Stimulated activated CD4-positive, alpha-beta T cell treated with anti-CD3 and anti-CD28 coated beads, Interleukin-1b, Interleukin-23, amount 100 ng/mL, for 48 hours (primary cell): ENCODE measurements at regions not wholly inside any gene's neighbourhood (a gene's known extent, or its start where the extent isn't known, plus 50 kb on each side); places are given as distances from the start of the nearest gene placed in this dataset.
"Not testable (repeated sequence)": the region's sequence is repeated elsewhere in the genome, so short reads cannot be mapped to it uniquely, and the experiment has no call there.

Experiments
- DNase-seq: peaks from one replicate; pipeline ENCODE4 v3.0.0-alpha.2; 2020

GRCh38 chr11:82533628-82534327 is 199.9 kb downstream of the FAM181B start:
- no peak for DNase-seq

- DNase-seq: no peak
Measured at GRCh38 chr11:82529936-82530335, 203.7 kb downstream of the FAM181B start.

GRCh38 chr11:82527081-82527584 is 206.5 kb downstream of the FAM181B start:
- no peak for DNase-seq

GRCh38 chr11:82523141-82523540 is 210.5 kb downstream of the FAM181B start:
- no peak for DNase-seq

GRCh38 chr11:82521427-82521826 is 212.2 kb downstream of the FAM181B start:
- DNase-seq: no peak

DNA sequence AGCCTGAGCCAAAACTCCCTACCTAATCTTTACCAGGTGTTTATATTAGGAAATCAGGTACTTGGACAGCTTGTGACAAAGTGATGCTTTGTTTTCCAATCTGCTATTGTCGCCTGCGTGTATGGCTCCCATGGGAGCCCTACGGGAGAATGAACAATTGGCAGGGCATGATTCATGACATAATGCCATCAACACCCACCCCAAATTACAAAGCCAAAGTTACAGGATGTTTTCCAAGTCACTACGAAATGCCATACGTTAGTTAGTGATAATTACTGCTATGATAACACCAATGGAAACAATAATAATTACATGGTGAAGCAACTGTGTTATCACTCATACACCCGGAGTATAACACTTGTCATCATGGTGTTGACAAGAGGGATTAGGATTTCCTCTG is 226.4 kb downstream of the FAM181B start:
- no peak for DNase-seq

DNA sequence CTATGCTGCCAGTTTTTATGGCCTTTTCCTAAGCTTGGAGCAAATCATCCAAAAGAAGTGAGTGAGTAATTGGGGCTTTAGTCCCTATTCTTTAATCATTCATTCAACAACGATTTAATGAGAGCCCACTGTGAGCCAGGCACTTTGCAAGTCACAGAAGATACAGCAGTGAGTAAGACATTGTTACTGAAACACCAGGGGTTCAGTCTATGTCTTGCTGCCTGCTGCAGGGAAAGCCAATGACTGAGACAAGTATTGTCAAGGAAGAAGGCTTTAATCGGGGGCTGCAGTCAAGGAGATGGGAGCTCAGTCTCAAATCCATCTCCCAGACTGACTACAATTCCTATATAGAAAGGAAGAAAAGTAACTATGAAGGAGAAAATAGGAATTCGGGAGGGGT is 228.3 kb downstream of the FAM181B start:
- DNase-seq: no peak

DNA sequence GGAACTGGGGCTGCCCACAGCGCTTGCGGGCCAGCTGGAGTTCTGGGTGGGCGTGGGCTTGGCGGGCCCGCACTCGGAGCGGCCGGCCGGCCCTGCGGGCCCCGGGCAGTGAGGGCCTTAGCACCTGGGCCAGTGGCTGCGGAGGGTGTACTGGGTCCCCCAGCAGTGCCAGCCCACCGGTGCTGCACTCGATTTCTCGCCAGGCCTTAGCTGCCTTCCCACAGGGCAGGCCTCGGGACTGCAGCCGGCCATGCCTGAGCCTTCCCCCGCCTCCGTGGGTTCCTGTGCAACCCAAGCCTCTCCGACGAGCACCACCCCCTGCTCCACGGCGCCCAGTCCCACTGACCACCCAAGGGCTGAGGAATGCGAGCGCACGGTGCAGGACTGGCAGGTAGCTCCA is 232.5 kb downstream of the FAM181B start:
- DNase-seq: not testable (repeated sequence)

DNA sequence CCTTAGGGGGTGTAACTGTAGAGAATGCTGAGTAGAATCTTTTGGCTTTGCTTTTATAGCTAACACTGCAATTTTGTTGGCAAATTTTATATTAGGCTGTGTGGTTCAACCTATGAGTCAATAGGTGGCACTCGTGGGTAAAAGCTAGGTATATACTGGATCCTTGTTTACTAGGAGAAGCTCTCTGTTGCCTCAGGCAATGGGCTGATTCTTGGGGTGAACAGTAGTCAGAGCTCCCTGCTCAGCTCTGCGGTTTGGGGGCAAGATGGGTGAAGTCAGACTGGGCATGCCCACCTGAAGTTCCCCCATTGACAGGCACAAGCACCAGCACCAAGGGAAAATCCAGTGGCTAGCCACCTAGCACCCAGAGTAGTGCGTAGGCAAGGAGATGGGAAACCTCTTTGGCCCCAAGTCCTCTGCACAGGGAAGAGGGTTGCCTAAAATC is 238.7 kb downstream of the FAM181B start:
- DNase-seq: no peak

DNA sequence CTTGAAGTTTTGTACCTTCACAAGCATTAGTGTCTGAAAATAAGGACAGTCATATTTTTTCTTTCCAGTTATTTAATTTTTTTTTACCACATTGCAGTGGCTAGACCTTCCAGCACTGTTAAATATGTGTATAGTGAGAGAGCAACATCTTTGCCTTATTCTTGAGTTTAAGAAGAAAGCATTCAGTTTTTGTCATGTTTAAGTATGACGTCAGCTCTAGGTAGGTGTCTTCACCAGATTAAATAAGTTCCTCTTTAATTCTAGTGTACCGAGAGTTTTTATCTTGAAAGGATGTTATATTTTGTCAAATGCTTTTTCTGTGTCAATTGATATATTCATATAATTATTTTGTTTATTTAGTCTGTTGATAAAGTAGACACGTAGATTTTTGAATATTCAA is 258.8 kb downstream of the FAM181B start:
- no peak for DNase-seq

- no peak for DNase-seq
Measured at GRCh38 chr11:82465481-82465880, 268.2 kb downstream of the FAM181B start.

DNA sequence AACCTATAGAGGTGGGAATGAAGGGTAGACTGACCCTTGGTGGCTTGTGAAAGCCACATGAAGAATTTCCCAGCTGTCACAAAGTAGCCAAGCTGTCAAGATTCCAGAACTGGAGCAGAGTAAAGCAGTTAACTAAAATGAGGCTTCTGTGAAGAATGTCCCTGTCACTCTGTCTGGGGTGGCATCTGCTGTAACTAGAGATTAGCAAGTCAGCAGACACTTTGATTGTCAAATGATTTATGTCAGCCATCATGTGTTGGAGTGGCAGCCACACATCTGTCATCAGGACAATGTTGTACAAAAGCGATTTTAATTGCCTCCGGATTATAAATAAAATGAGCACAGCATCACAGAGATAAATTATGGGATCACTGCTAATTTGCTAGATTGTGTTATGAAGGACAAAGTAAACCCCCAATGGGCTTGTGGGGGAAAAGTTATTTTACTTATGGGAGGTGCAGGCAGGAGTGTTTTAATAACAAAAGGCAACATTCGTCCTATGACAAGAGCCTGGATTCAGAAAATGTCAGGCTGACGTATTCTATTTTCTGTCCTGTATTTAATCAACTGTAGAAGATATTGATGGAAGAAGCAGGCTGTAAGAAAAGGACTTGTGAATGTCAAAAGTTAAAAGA is 270.9 kb downstream of the FAM181B start:
- no peak for DNase-seq

GRCh38 chr11:82458761-82459160 is 274.9 kb downstream of the FAM181B start:
- no peak for DNase-seq

DNA sequence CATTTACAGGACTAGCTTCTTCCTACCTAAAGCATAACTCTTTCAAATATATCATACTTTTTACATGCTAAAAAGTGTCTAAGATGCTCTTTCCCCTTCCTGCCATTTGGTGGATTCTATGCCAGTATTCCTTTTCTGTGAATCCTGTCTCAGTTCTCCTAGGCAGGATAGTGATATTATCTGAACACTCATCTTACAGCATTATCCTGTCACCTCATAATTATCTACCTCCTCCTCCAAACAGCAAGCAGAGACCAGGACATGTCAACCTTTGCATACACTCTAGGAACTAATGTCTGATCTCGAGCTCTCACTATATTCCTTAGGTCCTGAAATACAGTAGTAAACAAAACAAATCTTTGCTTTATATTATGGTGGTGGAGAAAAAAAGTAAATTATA is 275.5 kb downstream of the FAM181B start:
- no peak for DNase-seq

DNA sequence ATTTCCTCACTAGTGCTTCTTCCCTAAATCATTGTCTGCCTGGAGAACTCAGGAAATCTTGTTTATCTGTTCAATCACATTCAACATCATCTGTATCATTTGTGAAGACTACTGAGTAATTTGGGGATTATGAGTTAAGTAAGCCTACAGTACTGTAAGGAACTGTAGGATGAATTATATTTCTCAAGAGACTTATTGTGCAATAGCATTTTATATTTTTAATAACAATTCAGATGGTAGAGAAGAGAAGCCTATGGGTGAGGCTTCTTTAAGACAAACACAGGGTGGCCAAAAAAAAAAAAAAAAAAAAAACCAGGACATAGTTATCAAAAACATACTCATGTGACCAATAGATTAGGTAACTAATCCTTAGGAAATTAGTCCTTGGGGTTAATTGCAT is 282.7 kb downstream of the FAM181B start:
- DNase-seq: no peak

- no peak for DNase-seq
Measured at GRCh38 chr11:82406611-82407010, 327.1 kb downstream of the FAM181B start.

- no peak for DNase-seq
Measured at GRCh38 chr11:82405421-82405820, 328.2 kb downstream of the FAM181B start.

DNA sequence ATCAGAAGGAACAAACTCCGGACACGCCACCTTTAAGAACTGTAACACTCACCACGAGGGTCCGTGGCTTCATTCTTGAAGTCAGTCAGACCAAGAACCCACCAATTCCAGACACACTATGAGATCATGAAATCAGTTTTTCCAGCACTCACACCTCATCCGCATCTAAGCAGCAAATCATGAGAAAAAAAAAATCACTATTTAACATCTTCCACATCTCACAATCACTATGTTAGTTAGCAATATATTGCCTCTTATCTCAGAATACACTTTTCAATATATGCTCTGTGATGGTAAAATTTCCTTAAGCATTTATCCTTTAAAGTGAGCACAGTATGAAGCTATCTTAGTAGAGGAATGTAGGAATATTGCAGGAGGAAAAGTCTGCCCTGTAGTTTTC is 328.7 kb downstream of the FAM181B start:
- DNase-seq: no peak

GRCh38 chr11:82403640-82404305 is 329.9 kb downstream of the FAM181B start:
- DNase-seq: no peak

DNA sequence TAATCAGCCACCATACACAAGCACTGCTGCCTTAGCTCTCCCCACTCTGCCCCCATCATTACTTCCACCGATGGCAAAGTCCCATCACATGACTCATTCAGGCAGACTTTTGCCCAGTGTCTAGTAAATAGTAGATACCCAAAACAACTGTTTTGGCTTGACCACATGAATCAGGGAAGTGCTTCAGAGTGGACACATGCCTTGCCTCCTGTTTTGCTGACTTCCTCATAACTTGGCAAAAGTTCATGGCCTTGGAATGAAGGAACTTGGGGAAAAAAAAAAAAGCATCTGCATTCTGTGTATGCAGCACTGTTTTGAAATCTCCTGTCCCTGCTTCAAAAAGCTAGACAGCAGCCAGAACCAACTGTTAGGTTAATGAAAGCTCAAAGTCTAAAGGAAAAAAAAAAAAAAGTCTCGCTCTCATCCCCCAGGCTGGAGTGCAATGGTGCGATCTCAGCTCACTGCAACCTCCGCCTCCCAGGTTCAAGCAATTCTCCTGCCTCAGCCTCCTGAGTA is 335.3 kb downstream of the FAM181B start:
- no peak for DNase-seq

DNA sequence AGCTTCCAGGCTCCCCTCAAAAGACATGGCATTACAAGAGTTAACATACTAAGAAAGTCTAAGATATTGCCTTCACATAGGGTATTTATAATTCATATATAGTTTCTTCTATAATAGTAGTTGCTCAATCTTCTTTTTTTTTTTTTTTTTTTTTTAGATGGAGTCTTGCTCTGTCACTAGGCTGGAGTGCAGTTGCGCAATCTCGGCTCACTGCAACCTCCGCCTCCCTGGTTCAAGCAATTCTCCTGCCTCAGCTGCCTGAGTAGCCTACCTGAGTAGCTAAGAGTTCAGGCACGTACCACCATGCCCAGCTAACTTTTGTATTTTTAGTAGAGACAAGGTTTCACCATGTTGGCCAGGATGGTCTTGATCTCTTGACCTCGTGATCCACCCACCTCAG is 337.0 kb downstream of the FAM181B start:
- not testable (repeated sequence) for DNase-seq

DNA sequence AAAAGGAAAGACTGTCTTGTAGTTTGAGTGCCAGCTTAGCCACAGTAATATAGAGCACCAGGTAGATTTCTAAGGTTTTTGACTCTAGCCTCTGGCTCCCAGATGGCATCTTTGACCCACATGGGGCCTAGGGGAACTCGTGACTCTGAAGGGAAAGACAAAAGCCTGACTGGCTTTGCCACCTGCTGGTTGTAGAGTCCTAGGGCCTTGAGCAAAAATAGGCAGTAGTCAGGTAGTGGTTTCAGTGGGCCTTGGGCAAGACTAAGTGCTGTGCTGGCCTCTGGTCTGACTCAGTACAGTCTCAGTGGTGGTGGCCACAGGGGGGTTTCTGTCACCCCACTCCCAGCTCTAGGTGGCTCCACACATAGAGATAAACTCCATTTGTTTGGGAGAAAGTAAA is 349.4 kb downstream of the FAM181B start:
- no peak for DNase-seq

GRCh38 chr11:82373781-82374542 is 359.7 kb downstream of the FAM181B start:
- no peak for DNase-seq
